OCI-LY3 (cell line): ENCODE measurements at regions not wholly inside any gene's neighbourhood (a gene's known extent, or its start where the extent isn't known, plus 50 kb on each side); places are given as distances from the start of the nearest gene placed in this dataset.

Source experiments
- H2AFZ ChIP-seq: fragments of 200-600, 300-600 bp; shearing (Covaris generic); 2 replicates; pipeline ENCODE4 v1.6.0; 2014; ENCODE audit warnings: antibody characterized with exemption, low read depth, low read length
- H3K27ac ChIP-seq: fragments of 200-600, 300-600 bp; sonication (generic); 2 replicates; pipeline ENCODE4 v1.5.1; 2014; ENCODE audit warnings: mild to moderate bottlenecking, low read length, moderate library complexity, mixed read lengths
- H3K27me3 ChIP-seq: fragments of 200-600, 300-600 bp; sonication (generic); 2 replicates; pipeline ENCODE4 v1.6.1; 2014; ENCODE audit warnings: low read depth, low read length, mixed read lengths
- H3K36me3 ChIP-seq: fragments of 200-600, 300-600 bp; sonication (generic); replicated peaks from 2 replicates; pipeline ENCODE3; 2014; ENCODE audit warnings: low read depth, low read length, mixed read lengths
- H3K4me1 ChIP-seq: fragments of 300-600, 200-600 bp; sonication (generic); 2 replicates; pipeline ENCODE4 v1.6.1; 2014; ENCODE audit warnings: low read length, mixed read lengths
- H3K4me2 ChIP-seq: fragments of 200-600, 300-600 bp; sonication (generic); 2 replicates; pipeline ENCODE4 v1.6.1; 2014; ENCODE audit warnings: low read length, mixed read lengths
- H3K4me3 ChIP-seq: fragments of 300-600, 200-600 bp; sonication (generic); 2 replicates; pipeline ENCODE4 v1.5.1; 2014; ENCODE audit warnings: antibody characterized with exemption, mild to moderate bottlenecking, low read length, moderate library complexity
- H3K79me2 ChIP-seq: fragments of 300-600, 200-600 bp; shearing (Covaris generic); 2 replicates; pipeline ENCODE4 v1.6.1; 2014; ENCODE audit warnings: mild to moderate bottlenecking, low read length, mixed read lengths
- H3K9ac ChIP-seq: fragments of 300-600, 200-600 bp; shearing (Covaris generic); 2 replicates; pipeline ENCODE4 v1.6.0; 2014; ENCODE audit warnings: mild to moderate bottlenecking, low read length, moderate library complexity
- H3K9me3 ChIP-seq: fragments of 200-600, 300-600 bp; shearing (Covaris generic); 2 replicates; pipeline ENCODE4 v1.6.1; 2014; ENCODE audit warnings: low read length, mixed read lengths; ENCODE audit not compliant: insufficient read depth
- H4K20me1 ChIP-seq: fragments of 200-600, 300-600 bp; sonication (generic); 2 replicates; pipeline ENCODE4 v1.6.1; 2016; ENCODE audit warnings: low read length, mixed read lengths; ENCODE audit not compliant: insufficient read depth
- EZH2phosphoT487 ChIP-seq: fragments of 200-600 bp; shearing (Covaris generic); IDR thresholded peaks from 2 replicates; pipeline ENCODE4 v1.6.1; 2018; ENCODE audit warnings: antibody characterized with exemption, mixed run types, low read depth
- TF ChIP-seq, protein P1 (sequence below): fragments of 200-600, 300-600 bp; sonication (generic); IDR thresholded peaks from 2 replicates; pipeline ENCODE4 v1.5.1; 2014; ENCODE audit warnings: antibody characterized with exemption, low read length, low read depth

DNA sequence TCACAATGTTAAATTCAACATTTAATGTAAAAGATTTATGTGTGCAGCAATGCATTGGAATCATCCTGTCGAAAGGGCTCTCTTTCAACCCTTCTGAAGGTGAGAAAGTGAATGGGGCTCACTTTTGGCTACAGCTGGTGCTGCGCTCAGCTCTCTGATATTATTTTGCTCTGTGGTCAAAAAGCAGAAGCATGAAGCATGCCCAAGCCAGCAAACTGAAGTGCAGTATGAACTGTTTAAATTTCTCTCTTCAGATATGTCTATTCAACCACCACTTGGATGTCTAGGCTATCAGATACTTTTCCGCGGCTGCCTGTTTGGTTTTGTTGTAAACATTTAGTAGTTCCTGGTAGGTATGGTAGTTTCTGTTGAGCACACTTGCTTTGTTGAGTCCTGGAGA is 216.9 kb upstream of the TMPRSS15 start:
- Histone ChIP-seq H4K20me1 (no peaks in the 10 kb centered on the region), H3K36me3 (no peaks in the 10 kb centered on the region), H3K27ac (no peak overlapping the region), H2AFZ (no peak overlapping the region), H3K9me3 (no peaks in the 10 kb centered on the region), H3K4me3 (no peak overlapping the region), H3K79me2 (no peaks in the 10 kb centered on the region), H3K9ac (no peak overlapping the region), H3K4me2 (no peak overlapping the region), H3K4me1 (no peaks in the 10 kb centered on the region), H3K27me3 (no peaks in the 10 kb centered on the region)
- TF ChIP-seq, protein P1, sequence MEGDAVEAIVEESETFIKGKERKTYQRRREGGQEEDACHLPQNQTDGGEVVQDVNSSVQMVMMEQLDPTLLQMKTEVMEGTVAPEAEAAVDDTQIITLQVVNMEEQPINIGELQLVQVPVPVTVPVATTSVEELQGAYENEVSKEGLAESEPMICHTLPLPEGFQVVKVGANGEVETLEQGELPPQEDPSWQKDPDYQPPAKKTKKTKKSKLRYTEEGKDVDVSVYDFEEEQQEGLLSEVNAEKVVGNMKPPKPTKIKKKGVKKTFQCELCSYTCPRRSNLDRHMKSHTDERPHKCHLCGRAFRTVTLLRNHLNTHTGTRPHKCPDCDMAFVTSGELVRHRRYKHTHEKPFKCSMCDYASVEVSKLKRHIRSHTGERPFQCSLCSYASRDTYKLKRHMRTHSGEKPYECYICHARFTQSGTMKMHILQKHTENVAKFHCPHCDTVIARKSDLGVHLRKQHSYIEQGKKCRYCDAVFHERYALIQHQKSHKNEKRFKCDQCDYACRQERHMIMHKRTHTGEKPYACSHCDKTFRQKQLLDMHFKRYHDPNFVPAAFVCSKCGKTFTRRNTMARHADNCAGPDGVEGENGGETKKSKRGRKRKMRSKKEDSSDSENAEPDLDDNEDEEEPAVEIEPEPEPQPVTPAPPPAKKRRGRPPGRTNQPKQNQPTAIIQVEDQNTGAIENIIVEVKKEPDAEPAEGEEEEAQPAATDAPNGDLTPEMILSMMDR = no peak
- no peak for TF ChIP-seq EZH2phosphoT487

DNA sequence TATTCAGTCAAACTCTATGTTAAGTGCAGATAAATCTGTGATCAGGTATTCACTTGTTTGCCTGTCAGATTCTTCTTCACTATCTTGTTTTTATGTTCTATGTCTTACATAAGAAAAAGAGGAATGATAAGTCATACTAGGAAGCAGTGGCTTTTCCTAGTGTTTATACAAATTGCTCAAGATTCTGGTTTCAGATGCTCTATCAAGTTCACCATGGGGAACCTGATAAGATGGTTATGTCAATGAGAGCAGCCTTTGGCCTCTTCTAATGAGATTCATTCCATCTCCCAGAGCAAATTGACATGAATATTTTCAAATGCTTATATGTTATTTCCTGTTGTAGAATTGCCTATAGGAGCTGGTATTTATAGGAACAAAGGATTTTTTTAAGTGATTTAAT is 218.8 kb upstream of the TMPRSS15 start:
- Histone ChIP-seq H3K27ac (no peak overlapping the region), H3K9ac (no peak overlapping the region), H3K36me3 (no peaks in the 10 kb centered on the region), H3K9me3 (no peaks in the 10 kb centered on the region), H3K4me3 (no peak overlapping the region), H3K4me2 (no peak overlapping the region), H4K20me1 (no peaks in the 10 kb centered on the region), H2AFZ (no peak overlapping the region), H3K27me3 (no peaks in the 10 kb centered on the region), H3K4me1 (no peaks in the 10 kb centered on the region), H3K79me2 (no peaks in the 10 kb centered on the region)
- TF ChIP-seq, protein P1 = no peak
- no peak for TF ChIP-seq EZH2phosphoT487

DNA sequence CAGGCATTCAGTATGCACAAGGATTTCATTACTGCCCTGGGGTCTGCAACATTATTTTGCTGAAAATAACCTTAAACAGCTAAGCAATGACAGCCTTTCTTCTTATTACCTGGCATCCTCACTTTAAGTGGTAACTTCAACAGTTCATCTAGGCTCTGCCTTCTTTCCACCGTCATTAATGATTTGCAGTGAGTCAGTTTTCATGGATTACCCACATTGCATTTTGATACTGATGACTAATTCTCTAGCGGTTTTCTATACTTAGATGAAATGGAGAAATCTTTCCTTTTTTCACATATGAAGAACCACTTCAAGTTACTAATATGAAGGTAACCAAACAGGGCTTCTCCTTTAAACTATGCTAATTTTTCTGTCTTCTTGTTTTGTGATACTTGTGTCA is 226.9 kb upstream of the TMPRSS15 start:
- Histone ChIP-seq H3K27me3 (no peaks in the 10 kb centered on the region), H3K4me1 (peaks cover 11% of the 10 kb centered on the region), H3K36me3 (no peaks in the 10 kb centered on the region), H3K27ac (no peak overlapping the region), H3K79me2 (no peaks in the 10 kb centered on the region), H3K4me2 (no peak overlapping the region), H3K9ac (no peak overlapping the region), H4K20me1 (no peaks in the 10 kb centered on the region), H3K9me3 (no peaks in the 10 kb centered on the region), H2AFZ (no peak overlapping the region), H3K4me3 (no peak overlapping the region)
- TF ChIP-seq EZH2phosphoT487 = no peak
- TF ChIP-seq, protein P1 = no peak

DNA sequence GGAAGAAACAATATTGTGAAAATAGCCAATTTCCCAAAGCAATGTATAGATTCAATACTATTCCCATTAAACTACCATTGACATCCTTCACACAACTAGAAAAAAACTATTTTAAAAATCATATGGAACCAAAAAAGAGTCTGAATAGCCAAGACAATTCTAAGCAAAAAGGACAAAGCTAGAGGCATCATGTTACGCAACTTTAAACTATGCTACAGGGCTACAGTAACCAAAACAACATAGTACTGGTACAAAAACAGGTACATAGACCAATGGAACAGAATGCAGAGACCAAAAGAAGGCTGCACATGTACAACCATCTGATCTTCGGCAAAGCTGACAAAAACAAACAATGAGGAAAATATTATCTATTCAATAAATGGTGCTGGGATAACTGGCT is 233.3 kb upstream of the TMPRSS15 start:
- H3K27ac ChIP-seq = no peak overlapping the region
- TF ChIP-seq EZH2phosphoT487 = no peak
- TF ChIP-seq, protein P1 = no peak
- H3K79me2 ChIP-seq = no peaks in the 10 kb centered on the region
- no peaks in the 10 kb centered on the region for H3K4me1 ChIP-seq
- no peaks in the 10 kb centered on the region for H3K36me3 ChIP-seq
- H3K27me3 ChIP-seq = no peaks in the 10 kb centered on the region
- H3K4me2 ChIP-seq = no peak overlapping the region
- H3K9ac ChIP-seq = no peak overlapping the region
- no peaks in the 10 kb centered on the region for H4K20me1 ChIP-seq
- H3K4me3 ChIP-seq = no peak overlapping the region
- no peak overlapping the region for H2AFZ ChIP-seq
- no peaks in the 10 kb centered on the region for H3K9me3 ChIP-seq
